Fibroblast of the aortic adventitia (primary cell): ENCODE measurements at regions not wholly inside any gene's neighbourhood (a gene's known extent, or its start where the extent isn't known, plus 50 kb on each side); places are given as distances from the start of the nearest gene placed in this dataset.
A peak's percentile ranks its signal among the peaks of the same experiment; 100 is the strongest.

Experiments
- DNase-seq: peaks from one replicate; pipeline ENCODE4 v3.0.0-alpha.2; 2010; ENCODE audit warnings: low read depth
- H3K4me3 ChIP-seq: 2 replicates; pipeline ENCODE4 v1.5.1; 2011; ENCODE audit warnings: low read depth, mild to moderate bottlenecking, control low read depth, low read length, moderate library complexity
- TF ChIP-seq, protein P1 (sequence below): IDR thresholded peaks from 2 replicates; pipeline ENCODE4 v1.5.1; 2011; ENCODE audit warnings: mild to moderate bottlenecking, low read length, control low read depth, inconsistent platforms; ENCODE audit not compliant: insufficient read depth

DNA sequence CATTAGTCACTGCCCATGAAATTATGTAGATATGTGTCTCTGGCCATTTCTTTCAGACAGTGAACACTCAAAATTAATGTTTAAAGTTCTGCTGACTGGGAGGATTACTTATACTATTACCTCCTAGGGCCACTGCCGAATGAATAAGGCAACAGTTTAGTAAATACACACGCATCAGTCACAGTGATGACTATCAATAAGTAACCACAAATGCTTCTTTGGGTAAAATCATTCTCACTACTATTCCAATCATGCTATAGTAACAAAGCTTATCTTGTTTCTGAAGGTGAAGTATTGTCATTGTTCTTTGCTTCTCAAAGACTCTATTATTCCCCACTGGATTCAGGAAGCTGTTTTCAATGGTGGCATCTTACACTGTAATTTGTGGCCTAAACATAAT is 478.8 kb downstream of the EPHA3 start:
- DNase-seq, result no peak
- H3K4me3 ChIP-seq, result no peak overlapping the region
- TF ChIP-seq, protein P1, sequence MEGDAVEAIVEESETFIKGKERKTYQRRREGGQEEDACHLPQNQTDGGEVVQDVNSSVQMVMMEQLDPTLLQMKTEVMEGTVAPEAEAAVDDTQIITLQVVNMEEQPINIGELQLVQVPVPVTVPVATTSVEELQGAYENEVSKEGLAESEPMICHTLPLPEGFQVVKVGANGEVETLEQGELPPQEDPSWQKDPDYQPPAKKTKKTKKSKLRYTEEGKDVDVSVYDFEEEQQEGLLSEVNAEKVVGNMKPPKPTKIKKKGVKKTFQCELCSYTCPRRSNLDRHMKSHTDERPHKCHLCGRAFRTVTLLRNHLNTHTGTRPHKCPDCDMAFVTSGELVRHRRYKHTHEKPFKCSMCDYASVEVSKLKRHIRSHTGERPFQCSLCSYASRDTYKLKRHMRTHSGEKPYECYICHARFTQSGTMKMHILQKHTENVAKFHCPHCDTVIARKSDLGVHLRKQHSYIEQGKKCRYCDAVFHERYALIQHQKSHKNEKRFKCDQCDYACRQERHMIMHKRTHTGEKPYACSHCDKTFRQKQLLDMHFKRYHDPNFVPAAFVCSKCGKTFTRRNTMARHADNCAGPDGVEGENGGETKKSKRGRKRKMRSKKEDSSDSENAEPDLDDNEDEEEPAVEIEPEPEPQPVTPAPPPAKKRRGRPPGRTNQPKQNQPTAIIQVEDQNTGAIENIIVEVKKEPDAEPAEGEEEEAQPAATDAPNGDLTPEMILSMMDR, result no peak

DNA sequence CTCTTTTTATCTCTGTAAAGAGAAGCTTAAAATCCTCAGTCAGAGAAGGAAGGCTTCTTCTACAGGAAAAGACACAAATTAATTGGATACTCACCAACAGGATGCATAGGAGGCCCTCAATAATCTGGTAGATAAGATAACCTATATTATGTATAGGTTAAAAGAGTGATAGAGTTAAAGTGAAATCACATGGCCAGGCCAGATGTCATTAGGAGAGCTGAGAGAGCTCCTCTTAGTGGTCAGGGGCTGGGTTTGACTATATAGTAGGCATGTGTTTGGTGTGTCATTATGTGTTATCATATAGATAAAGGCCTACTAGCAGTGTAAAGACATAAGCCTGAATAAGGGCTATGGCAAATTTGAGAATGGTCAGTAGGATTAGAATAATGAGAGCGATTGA is 479.3 kb downstream of the EPHA3 start:
- TF ChIP-seq, protein P1, result no peak
- H3K4me3 ChIP-seq, result no peak overlapping the region
- DNase-seq, result no peak

DNA sequence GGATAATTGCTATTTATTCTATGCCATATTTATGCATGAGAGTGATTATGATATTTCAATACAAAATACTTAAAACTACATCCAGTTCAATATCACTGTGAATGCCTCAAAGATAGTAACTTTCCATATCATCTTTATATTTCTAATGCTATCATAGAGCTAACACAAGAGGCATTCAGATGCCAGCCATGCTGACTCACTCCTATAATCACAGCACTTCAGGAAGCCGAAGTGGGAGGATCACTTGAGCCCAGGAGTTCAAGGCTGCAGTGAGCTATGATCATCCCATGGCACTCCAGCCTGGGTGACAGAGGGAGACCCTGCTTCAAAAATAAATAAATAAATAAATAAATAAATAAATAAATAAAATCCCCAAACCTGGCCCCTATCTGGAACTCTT is 498.7 kb downstream of the EPHA3 start:
- DNase-seq, result no peak
- TF ChIP-seq, protein P1, result no peak
- H3K4me3 ChIP-seq, result no peak overlapping the region

DNA sequence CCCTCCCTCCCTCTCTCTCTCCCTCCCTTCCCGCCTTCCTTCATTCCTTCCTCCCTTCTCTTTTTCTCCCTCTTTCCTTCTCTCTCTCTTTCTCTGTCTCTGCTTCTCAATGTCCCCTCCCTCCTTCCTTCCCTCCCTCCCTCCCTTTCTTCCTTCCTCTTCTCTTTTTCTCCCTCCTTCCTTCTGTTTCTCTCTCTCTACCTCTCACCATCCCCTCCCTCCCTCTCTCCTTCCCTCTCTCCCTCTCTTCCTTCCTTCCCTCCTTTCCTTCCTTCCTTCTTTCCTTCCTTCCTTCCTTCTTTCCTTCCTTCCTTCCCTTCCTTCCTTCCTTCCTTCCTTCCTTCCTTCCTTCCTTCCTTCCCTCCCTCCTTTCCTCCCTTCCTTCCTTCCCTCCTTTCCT is 504.6 kb downstream of the EPHA3 start:
- TF ChIP-seq, protein P1, result no peak
- no peak for DNase-seq
- H3K4me3 ChIP-seq, result no peak overlapping the region

DNA sequence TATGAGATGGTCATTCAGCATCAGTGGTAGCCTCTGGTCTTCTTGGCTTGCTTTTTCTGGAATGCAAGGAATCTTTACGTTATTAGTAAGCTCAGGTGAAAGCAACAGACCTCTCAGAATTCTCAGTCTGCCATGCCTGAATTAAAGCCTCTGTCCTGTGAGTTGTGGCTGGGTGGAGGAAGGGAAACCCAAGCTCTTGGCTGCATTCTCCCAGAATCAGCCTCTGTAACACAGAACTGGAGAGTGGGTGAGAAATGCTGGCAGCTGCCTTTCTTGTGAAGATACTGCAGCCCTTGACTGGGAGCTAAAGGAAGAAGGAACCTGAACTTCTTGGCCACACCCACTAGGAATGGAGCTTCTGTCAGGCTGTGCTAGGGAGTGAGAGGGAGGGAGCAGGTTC is 505.8 kb downstream of the EPHA3 start:
- no peak for DNase-seq
- TF ChIP-seq, protein P1, result no peak
- H3K4me3 ChIP-seq, result no peak overlapping the region

DNA sequence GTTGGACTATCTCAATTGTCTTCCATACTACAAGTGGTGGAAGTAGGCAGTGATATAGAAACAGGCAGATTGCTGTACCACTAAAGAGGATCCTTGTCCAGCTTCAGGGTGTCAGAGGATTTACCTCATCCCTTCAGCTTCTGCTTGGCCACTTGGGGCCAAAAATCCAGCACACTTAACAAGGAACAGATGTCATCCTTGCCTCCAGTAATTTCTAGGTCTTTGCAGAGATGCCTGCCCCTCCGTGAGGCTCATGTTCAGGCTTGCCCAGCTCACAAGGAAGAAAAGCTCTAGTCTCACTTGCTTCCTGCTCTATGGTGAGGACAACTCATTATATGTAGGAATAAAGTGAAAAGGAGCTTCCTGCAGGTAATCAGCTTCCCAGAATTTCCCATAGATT is 510.3 kb downstream of the EPHA3 start:
- DNase-seq, result peak; percentile 7
- no peak overlapping the region for H3K4me3 ChIP-seq
- TF ChIP-seq, protein P1, result no peak

DNA sequence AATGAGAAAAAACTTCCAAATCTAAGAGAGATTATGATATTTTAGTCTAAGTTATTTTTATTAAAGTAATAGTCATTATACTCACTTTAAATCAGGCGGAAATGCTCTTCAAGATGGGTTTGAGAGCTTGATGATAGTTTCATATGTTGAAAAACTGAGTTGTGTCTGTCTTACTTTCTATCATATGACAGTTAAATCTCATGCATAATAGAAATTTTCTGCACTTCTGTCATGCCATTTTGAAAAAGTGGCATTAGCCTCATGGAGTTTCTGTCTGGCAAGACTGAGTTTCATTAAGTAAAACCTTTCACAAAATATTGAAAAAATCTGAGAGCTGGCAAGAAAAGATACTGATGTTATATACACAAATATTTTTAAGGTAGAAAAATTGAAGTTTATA is 511.8 kb downstream of the EPHA3 start:
- TF ChIP-seq, protein P1, result no peak
- H3K4me3 ChIP-seq, result no peak overlapping the region
- DNase-seq, result no peak
